ENCODE measurements at regions not wholly inside any gene's neighbourhood (a gene's known extent, or its start where the extent isn't known, plus 50 kb on each side); places are given as distances from the start of the nearest gene placed in this dataset.

DNA sequence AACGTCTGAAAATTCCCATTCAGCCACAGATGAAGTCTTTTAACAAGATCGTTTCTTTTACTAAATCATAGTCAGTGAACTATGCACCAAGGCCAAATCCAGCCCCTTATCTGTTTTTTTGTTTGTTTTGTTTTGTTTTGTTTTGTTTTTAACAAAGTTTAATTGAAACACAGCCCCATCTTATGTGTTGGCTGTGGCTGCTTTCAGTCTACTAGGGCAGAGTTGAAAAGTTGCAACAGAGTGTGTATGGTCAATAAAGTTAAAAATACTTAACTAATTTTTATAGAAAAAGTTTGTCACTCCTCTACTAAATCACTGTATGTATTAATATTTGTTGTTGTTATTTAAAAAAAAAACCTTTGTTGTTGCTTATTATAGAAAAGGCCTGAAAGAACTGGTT, 137.1 kb downstream of the CAAP1 start:
- TF ChIP-seq CTCF (IDR thresholded peaks at IDR 0.05) (no peak), POLR2A (IDR thresholded peaks at IDR 0.05) (no peak)
